ENCODE measurements at regions not wholly inside any gene's neighbourhood (a gene's known extent, or its start where the extent isn't known, plus 50 kb on each side); places are given as distances from the start of the nearest gene placed in this dataset.

DNA sequence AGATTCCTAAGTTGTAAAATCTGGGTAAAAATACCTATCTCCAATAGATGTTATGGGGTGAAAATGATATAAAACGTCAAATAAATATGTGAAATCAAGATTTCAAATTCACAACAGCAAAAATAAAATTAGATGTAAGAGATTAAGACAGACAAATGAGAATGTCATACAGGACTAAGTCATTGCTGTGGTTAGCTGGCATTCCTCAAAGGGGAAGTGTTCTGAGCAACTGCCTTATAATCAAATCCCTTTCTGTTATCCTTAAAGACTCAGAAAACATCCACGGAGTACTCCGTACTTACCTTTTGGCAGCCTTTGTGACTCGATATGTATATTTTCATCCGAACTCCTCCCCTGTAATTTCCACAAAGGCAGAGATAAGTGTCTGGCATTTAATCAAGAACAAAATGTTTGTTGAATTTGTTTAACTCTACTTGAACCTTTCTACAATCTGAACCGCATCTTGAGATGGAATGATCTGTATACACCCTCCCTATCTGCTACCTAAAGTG, 559.6 kb downstream of the GATA3 start:
- TF ChIP-seq POLR2A (IDR thresholded peaks at IDR 0.05; ENCODE audit: low read length) (no peak), GATA1 (IDR thresholded peaks at IDR 0.05; ENCODE audit: low read depth, low read length) (no peak)
